NCI-H1436 treated with DMSO at 0.1 percent for 48 hours (cell line): ENCODE measurements at regions not wholly inside any gene's neighbourhood (a gene's known extent, or its start where the extent isn't known, plus 50 kb on each side); places are given as distances from the start of the nearest gene placed in this dataset.
"Not testable (repeated sequence)": the region's sequence is repeated elsewhere in the genome, so short reads cannot be mapped to it uniquely, and the experiment has no call there.

Experiments used
- DNase-seq: peaks from one replicate; lab custom pipeline; 2025; lab: John Stamatoyannopoulos, UW

DNA sequence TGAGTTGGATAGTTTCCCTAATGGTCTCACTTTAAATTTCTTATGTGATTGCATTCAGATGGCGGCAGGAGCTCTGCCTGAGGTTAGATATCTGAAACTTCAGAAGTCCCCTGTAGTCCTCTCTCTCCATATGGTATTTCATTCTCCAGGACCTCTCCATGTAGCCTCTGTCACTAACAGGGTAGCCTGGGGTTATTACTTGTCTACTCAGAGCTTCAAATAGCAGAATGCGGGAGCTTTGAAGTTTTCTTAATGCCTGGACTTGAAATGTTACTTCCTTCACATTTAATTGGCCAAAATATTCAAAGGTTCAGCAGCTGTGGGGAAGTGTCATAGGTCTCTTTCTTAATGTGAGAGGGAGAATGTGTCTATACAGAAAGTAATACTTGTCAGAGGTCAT, 1370.4 kb downstream of the GRIK2 start:
- no peak for DNase-seq

DNA sequence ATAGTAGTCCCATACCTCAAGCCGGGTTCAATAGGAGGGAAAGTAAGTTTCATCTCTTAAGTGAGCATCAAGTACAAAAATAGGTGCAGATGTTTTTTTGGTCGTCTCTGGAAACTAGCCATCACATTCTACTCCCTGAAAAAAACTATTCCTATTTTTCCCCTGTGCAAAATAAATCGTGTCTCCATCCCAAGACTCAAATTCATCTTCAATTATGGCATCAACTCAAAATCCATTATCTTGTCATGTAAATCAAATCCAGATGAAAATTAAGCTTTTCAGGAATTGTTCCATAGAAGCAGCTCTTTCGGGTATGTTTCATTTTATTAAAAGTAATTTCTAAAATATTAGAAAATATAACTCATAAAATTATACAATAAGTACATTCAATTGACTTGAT, 1368.4 kb downstream of the GRIK2 start:
- DNase-seq: no peak

DNA sequence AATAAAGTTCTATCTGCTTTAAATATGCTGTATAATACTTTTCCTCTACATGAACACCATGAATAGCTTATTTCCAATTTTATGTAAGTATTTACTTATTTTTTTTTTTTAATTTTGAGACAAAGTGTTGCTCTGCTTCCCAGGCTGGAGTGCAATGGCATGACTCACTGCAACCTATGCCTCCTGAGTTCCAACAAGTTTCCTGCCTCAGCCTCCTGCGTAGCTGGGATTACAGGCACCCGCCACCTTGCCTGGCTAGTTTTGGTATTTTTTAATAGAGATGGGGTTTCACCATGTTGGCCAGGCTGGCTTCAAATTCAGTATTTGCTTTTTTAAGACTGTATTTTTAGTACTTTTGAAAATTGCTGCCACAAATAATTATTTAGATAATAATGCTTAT, 1365.9 kb downstream of the GRIK2 start:
- no peak for DNase-seq

DNA sequence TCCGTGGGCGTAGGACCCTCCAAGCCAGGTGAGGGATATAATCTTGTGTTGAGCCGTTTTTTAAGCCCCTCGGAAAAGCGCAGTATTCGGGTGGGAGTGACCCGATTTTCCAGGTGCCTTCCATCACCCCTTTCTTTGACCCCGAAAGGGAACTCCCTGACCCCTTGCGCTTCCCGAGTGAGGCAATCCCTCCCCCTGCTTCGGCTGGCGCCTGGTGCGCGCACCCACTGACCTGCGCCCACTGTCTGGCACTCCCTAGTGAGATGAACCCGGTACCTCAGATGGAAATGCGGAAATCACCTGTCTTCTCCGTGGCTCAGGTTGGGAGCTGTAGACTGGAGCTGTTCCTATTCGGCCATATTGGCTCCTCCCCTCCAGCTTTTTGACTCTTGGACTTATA, 1365.0 kb downstream of the GRIK2 start:
- not testable (repeated sequence) for DNase-seq

DNA sequence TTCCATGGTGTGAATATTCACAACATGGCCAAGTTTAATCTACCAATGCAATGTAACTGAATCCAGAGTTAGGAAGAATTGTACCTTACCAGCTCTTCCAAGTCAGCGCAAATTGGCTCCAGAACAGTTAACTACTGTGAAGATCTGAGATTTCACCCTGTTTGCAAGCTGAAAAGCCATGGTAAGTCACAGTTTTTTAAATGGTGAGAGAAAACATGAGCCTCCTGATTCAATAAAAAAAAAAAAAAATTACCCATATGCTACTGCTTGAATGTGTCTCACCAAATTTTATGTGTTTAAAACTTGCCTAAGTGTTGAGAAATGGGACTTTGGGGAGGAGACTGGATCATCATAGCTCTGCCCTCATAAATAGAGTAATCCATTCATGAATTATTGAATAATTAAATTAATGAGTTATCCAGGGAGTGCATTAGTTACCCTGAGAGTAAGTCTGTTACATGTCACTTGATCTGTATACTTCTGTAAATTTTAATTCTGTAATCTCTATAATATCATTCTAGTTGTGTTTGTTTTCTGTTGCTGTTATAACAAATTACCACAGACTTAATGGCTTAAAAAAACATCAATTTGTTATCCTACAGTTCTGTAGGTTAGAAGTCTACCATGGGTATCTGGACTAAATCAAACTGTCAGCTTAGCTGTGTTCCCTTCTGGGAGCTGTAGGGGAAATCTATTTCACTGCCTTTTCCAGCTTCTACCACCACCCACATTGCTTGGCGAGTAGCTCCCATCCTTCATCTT, 1355.9 kb downstream of the GRIK2 start:
- DNase-seq: no peak

DNA sequence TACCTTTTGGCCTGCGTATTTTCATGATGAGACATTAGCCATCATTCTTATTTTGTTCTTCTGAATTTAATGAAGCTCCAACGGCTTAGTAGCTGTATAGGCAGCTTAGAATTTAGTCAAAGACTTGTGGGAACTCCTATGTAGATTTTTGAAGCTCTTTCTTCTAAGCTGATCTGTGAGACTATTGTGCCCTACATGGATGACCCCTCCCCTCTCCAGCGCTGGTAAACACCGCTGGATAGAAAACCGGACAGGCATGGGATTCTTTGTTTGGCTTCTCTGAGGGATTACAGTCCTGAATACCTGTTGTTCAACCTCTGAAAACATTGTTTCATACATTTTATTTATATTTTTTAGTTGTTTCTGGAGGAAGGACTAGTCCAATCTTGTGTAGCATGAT, 1353.4 kb downstream of the GRIK2 start:
- no peak for DNase-seq

DNA sequence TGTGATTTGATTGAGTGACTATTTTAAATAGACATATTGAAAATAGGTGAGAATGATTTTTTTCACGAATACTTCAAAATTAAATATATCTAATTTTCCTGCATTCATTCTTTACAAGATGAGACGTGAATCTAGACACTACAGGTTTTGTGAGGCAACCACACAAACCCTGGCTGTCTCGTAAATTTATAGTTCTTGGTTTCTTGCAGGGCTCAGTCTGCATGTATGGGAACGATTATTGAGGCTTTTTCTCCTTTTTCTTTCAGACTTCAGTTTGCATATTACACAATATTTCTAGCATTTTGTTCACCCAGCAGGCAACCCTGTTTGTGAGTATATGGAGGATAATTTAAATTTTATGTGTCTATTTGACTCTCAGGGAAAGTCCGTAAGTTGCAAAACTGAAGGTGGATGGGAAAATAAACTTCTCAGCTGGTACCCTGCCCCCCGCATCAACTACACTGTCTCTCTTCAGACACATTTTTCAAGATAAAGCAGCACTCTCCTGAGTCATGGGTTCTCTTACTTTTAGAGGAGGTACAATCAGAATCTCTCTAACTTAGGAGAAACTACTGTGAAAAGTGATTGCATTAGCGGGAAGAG, 1349.3 kb downstream of the GRIK2 start:
- DNase-seq: no peak

DNA sequence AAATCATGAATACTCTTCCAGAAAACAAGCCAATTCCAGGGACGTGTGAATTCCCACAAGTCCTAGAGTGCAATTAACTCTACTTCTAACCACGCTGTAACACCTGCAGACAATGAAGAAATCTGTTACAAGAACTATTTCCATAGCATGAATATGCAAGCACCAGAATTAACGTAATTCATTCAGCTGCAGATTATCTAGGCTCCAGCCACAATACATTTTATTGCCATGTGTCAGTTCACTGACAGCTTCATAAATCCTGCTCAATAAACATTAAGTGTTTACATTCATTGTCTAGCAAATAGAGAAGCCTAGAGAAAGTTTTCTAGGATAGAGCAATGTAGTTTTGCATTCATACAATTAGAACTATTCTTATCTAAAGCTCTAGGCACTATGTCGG, 1348.5 kb downstream of the GRIK2 start:
- DNase-seq: no peak

DNA sequence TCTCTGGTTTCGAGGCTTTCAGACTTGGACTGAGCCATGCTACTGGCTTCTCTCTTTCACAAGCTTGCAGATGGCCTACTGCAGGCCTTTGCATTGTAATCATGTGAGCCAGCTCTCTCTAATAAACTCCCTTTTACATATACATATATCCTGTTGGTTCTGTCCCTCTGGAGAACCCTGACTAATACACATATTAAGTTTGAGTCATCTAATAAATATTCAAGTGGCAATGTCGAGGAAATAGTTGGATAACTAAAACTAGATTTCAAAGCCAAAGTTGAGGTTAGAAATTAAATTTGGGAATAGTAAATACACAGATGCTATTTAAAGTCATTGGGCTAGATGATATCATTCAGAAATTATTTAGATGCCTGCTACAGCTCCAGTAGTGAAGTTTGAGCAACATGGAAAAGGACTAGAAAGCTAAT, 1343.4 kb downstream of the GRIK2 start:
- DNase-seq: no peak

DNA sequence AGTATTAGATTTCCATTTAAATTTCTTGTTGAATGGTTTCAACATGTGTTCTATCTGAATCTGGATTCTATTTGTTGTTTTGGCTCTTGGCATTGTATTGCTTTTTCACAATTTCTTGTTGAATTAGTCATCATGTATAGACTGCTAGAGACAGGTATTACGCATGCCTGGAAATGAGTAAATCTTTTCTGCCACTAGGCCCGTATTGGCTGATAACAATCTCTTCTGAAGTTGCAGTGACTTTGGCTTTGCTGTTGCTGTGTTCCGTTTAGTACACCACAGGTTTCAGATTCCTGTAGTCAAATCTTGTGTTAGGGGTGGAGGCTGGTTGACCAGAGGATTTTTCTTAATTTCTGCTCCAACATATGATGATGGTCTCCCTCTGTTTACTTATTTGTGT, 1339.4 kb downstream of the GRIK2 start:
- no peak for DNase-seq

DNA sequence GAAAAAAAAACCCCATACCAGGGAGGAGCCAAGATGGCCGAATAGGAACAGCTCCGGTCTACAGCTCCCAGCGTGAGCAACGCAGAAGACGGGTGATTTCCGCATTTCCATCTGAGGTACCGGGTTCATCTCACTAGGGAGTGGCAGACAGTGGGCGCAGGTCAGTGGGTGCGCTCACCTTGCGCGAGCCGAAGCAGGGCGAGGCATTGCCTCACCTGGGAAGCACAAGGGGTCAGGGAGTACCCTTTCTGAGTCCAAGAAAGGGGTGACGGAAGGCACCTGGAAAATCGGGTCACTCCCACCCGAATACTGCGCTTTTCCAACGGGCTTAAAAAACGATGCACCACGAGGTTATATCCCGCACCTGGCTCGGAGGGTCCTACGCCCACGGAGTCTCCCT, 1328.6 kb downstream of the GRIK2 start:
- DNase-seq: not testable (repeated sequence)

DNA sequence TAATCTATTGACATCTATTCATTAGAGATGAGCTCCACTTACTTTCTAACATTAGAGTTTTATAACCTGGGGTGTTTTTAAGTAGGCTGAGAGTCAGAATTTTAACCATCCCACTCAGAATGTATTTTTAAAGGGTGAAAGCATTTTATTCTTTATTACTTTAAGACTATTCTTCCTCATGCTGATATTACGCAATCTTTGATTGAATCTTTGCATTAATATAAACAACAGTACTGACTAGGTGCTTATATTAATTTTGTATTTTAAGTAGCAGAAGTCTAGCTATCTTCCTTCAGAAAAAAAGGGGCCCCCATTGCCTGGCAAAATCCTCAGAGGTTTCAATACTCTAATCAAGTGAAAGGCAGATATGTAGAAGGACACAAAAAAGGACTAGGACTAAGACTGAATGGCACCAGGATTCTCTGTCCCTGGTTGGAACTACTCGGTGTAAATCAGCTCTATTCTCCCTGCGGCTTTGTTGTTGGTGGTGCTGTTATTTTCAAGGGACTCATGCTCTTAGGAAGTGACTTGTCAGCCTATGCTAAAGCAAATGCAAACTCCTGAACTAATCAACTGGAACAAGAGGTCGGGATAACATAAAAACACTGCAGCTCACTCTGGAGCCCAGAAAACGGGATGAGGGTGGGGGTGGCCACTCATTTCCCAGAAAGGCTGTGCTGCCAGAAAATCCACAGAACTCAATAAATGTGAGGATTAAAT, 1324.4 kb downstream of the GRIK2 start:
- DNase-seq: no peak

DNA sequence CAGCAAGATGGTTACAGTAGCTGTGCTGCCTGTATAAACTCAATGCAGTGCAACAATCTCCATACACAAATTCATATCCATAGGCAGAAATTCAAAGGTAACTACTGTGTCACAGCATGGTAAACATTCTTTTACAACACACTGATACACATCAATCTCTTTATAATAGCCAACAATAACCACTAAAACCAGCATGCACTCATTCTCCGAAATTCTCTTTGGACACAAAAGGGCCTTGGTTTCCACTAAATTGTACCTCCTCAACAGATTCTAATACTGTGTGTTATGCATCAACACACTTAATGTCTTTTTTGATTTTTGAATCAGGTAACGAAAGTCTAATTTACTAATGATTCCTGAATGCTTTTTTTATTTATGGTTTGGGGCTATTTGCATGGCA, 1323.7 kb downstream of the GRIK2 start:
- no peak for DNase-seq

DNA sequence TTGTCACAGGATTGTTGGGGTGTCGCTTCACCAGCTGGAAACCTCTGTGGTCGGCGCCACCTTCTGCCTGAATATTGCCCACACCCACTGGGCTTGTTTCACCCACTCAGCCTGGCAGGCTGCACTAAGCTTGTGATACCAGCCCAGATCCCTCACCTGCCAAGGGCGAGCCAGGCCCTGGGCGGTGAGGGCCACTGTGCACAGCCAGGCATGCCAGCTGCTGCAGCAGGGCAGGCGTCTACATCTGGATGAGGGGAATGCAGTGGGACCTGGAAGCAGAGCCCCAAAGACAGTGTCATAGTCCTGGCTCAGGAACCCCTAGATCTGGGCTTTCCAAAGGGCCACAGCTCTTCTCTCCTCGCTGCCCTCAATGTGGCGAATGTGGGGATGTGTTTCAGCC, 1307.5 kb downstream of the GRIK2 start:
- DNase-seq: no peak

DNA sequence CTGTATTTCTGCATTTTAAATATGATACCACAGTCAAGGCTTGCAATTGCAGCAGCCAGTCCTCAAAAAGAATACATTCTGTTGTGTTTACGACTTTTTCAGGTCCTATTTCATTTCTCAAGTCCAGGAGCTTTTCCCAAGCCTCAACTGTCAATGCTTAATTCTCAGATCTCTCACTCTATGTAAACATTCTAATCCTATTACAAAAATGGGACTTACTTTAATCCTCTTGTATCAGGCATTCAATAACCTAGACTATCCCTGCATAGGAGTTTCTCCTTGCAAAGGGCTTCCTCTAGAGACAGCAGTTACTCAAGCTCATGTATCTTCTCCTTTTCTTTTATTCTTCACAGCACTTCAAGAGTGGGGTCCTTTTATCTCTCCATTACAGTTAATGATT, 1293.0 kb downstream of the GRIK2 start:
- DNase-seq: no peak

DNA sequence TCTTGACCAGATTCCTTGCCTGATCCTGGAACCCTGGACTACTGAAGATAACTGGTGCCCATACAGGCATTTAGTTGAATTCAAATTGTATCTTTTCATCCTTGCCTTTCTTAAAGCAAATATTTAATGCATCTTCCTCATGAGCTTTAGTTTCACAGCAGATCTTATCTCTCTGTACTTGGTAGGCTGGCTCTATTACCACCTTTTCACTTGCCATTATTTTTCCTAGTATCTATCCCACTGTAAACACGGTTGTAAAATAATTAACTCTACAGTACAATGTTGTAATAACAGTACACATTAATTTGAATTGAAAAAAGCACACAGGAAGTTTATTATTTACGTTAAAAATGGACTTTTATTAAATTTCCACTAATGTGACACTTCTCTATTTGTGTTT, 1286.9 kb downstream of the GRIK2 start:
- DNase-seq: no peak

DNA sequence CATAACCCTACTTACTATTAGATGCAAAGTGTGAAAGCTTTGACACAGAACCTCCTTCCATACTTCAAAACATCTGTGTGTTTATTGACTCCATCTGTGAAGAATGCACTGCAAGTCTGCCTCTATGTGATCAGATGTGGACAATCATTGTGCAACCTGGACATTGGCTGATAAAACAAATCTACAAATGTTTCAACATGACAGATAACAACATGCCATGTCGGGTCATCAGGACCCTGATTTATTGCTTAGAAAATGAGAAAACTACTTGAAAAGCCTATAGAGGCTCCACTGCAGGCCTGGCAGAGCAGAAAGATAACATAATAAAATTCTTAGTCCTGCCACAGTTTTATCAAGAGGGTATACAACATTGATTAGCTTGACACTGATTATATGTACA, 1286.4 kb downstream of the GRIK2 start:
- DNase-seq: no peak

DNA sequence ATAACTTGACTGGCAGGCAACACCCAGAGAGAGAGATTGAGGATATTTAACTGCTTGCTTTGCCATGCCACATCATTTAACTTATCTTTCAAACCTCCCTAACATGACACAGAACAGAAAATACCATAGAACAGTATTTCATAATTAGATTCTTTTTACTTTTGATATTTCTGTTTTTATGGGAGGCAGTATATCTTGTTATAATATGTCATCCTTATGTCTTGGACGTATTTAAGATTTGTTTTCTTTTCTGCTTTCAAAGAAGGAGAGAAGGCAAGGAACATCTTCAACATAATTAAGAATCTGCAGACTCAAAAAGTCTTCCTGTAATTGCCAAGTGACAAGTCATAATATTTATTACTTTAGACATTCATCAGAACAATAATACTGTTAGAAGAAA, 1283.7 kb downstream of the GRIK2 start:
- no peak for DNase-seq

DNA sequence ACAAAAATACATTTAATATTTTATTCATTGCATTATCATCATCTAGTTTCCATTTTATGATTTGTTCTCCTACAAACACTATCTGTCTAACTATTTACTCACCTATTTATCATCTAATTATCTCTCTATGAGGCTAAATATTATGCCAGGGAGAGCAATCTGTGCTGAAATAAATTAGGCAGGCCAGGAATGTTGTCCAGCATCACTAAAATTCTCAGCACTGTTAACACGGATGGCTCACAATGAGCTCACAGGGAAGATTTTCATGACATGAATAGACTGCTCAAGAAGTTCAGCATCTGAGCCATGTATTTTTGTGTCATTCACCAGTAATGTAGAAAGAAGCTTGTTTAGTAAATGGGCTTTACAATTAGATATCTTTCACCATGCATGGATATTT, 1277.2 kb downstream of the GRIK2 start:
- no peak for DNase-seq

DNA sequence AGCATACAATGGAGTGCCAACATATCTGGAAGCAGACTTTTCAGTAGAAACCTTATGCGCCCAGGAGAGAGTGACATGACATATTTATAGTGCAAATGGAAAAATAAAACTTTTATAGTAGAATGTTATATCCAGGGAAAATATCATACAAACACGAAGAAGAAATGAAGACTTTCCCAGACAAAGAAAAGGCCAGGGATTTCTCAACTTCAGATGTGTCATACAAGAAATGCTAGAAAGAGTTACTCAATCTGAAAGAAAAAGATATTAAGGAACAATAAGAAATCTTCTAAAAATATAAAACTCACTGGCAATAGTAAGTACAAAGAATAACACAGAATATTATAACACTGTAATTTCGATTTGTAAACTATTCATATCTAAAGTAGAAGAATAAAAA, 1269.3 kb downstream of the GRIK2 start:
- no peak for DNase-seq

DNA sequence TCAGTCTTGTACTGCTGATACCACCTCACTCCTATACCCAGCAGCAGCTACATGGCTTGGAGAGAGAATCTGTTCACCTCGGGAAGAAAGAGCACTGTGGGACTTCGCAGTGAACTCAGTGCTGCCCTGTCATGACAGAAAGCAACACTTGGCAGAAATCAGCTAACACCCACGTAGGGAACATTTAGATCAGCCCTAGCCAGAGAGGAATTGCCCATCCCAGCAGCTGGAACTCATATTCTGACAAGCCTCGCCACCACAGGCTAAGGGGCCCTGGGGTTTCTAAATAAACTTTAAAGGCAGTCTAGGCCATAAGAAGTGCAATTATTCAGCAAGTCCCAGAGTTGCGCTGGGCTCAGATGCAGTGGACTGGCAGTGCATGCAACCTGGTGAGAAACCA, 1266.8 kb downstream of the GRIK2 start:
- no peak for DNase-seq

DNA sequence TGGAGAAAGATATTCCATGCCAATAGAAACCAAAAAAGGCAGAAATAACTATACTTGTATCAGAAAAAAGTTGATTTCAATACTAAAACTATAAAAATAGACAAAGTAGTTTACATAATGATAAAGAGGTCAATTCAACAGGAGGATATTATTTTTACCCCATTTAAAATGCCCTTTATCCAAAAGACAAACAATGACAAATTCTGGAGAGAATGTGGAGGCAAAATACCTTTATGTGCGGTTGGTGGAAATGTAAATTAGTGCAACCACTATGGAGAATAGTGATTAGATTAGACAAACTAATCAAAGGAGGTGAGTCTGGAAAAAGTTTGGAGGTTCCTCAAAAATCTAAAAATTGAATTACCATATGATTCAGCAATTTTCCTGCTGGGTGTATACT, 1262.3 kb downstream of the GRIK2 start:
- DNase-seq: no peak

DNA sequence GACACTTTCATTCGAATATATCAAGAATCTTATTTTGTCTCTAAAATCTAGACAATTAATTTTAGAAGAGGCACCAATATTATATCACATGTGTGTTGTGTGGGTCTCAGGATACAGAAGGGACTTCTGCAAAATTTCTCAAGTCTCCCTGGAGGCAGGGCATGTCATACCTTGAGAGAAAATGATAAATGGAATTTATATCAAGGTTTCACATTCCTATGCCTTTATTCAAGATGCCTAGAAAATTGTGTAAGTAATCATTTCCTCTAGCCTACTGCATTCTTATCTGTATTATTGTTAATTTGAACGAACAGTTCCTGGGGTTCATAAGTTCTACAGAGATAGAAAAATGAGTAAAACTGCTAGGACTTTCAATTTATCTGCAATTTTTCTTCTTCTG, 1247.9 kb downstream of the GRIK2 start:
- DNase-seq: no peak
